ENCODE measurements at regions not wholly inside any gene's neighbourhood (a gene's known extent, or its start where the extent isn't known, plus 50 kb on each side); places are given as distances from the start of the nearest gene placed in this dataset.

- Histone ChIP-seq H3K9ac (ENCODE audit: low read length) (no peak overlapping the region), H3K9me3 (ENCODE audit: insufficient read depth, low read length) (no peaks in the 10 kb centered on the region), H3K36me3 (replicated peaks; ENCODE audit: low read depth, low read length) (no peaks in the 10 kb centered on the region), H3K27me3 (ENCODE audit: low read depth, low read length) (no peaks in the 10 kb centered on the region), H3K4me3 (ENCODE audit: low read length) (no peak overlapping the region), H2AFZ (ENCODE audit: low read depth, low read length) (no peak overlapping the region), H4K20me1 (ENCODE audit: insufficient read depth, low read length) (no peaks in the 10 kb centered on the region), H3K4me2 (ENCODE audit: low read length) (no peak overlapping the region), H3K79me2 (ENCODE audit: low read length) (no peaks in the 10 kb centered on the region), H3K4me1 (ENCODE audit: low read length) (no peaks in the 10 kb centered on the region), H3K27ac (ENCODE audit: low read length) (no peak overlapping the region)
- TF ChIP-seq CTCF (IDR thresholded peaks at IDR 0.05; ENCODE audit: low read depth, low read length), result no peak
- no peak for TF ChIP-seq EZH2phosphoT487 (IDR thresholded peaks at IDR 0.05; ENCODE audit: low read depth)
Observed at GRCh38 chr18:68555879-68556301, 159.0 kb downstream of the TMX3 start.

- Histone ChIP-seq H3K79me2 (ENCODE audit: low read length) (no peaks in the 10 kb centered on the region), H3K27me3 (ENCODE audit: low read depth, low read length) (no peaks in the 10 kb centered on the region), H3K9ac (ENCODE audit: low read length) (no peak overlapping the region), H3K9me3 (ENCODE audit: insufficient read depth, low read length) (no peaks in the 10 kb centered on the region), H3K4me3 (ENCODE audit: low read length) (no peak overlapping the region), H3K36me3 (replicated peaks; ENCODE audit: low read depth, low read length) (no peaks in the 10 kb centered on the region), H3K4me1 (ENCODE audit: low read length) (no peaks in the 10 kb centered on the region), H4K20me1 (ENCODE audit: insufficient read depth, low read length) (no peaks in the 10 kb centered on the region), H3K27ac (ENCODE audit: low read length) (no peak overlapping the region), H2AFZ (ENCODE audit: low read depth, low read length) (no peak overlapping the region; the same call in 1 of the 2 replicates), H3K4me2 (ENCODE audit: low read length) (no peak overlapping the region)
- TF ChIP-seq EZH2phosphoT487 (IDR thresholded peaks at IDR 0.05; ENCODE audit: low read depth), result no peak
Observed at GRCh38 chr18:68548904-68549870, 165.7 kb downstream of the TMX3 start.

GRCh38 chr18:68543344-68543743 is 171.6 kb downstream of the TMX3 start:
- TF ChIP-seq EZH2phosphoT487 (IDR thresholded peaks at IDR 0.05; ENCODE audit: low read depth) (no peak), CTCF (IDR thresholded peaks at IDR 0.05; ENCODE audit: low read depth, low read length) (no peak)
- Histone ChIP-seq H3K9me3 (ENCODE audit: insufficient read depth, low read length) (no peaks in the 10 kb centered on the region), H3K79me2 (ENCODE audit: low read length) (no peaks in the 10 kb centered on the region), H3K4me1 (ENCODE audit: low read length) (no peaks in the 10 kb centered on the region), H3K4me3 (ENCODE audit: low read length) (no peak overlapping the region), H3K9ac (ENCODE audit: low read length) (no peak overlapping the region), H2AFZ (ENCODE audit: low read depth, low read length) (no peak overlapping the region), H3K36me3 (replicated peaks; ENCODE audit: low read depth, low read length) (no peaks in the 10 kb centered on the region), H4K20me1 (ENCODE audit: insufficient read depth, low read length) (no peaks in the 10 kb centered on the region), H3K4me2 (ENCODE audit: low read length) (no peak overlapping the region), H3K27me3 (ENCODE audit: low read depth, low read length) (no peaks in the 10 kb centered on the region), H3K27ac (ENCODE audit: low read length) (no peak overlapping the region)

GRCh38 chr18:68542846-68543245 is 172.1 kb downstream of the TMX3 start:
- Histone ChIP-seq H3K4me3 (ENCODE audit: low read length) (no peak overlapping the region), H3K27me3 (ENCODE audit: low read depth, low read length) (no peaks in the 10 kb centered on the region), H3K9ac (ENCODE audit: low read length) (no peak overlapping the region), H3K4me2 (ENCODE audit: low read length) (no peak overlapping the region), H3K9me3 (ENCODE audit: insufficient read depth, low read length) (no peaks in the 10 kb centered on the region), H3K27ac (ENCODE audit: low read length) (no peak overlapping the region), H3K79me2 (ENCODE audit: low read length) (no peaks in the 10 kb centered on the region), H3K4me1 (ENCODE audit: low read length) (no peaks in the 10 kb centered on the region), H3K36me3 (replicated peaks; ENCODE audit: low read depth, low read length) (no peaks in the 10 kb centered on the region), H2AFZ (ENCODE audit: low read depth, low read length) (no peak overlapping the region), H4K20me1 (ENCODE audit: insufficient read depth, low read length) (no peaks in the 10 kb centered on the region)
- no peak for TF ChIP-seq CTCF (IDR thresholded peaks at IDR 0.05; ENCODE audit: low read depth, low read length)
- TF ChIP-seq EZH2phosphoT487 (IDR thresholded peaks at IDR 0.05; ENCODE audit: low read depth), result no peak

Data from OCI-LY3 (cell line).